ENCODE measurements at regions not wholly inside any gene's neighbourhood (a gene's known extent, or its start where the extent isn't known, plus 50 kb on each side); places are given as distances from the start of the nearest gene placed in this dataset.
A peak's percentile ranks its signal among the peaks of the same experiment; 100 is the strongest.

DNA sequence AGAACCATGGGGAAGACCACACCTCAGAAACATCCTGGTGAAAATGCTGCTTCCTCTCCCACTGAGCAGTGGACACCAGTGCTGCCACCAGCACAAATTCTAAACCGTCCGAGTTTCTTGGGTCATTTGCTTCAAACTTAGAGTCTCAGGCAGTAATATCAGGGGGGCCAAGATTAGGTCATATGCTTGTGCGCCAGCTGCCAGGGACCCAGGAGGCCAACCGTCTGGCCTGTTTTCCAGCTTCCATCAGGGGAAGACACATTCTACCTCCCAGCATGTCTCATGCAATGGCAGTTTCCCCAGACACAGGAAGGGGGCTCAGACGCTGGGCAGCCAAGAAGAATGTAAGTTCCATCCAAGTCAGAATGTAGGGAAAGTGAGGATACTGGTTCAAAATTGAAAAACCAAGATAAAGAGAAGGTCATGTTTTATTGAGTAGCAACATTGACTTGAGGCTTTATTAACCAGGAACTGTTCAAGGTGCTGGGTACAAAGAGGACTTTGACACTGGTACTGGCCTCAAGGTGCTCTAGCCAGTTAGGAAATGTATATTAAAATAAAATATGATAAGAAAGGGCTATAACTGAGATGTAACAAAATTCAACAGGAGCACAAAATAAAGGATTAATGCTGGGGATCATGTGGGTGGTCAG lies 59.7 kb upstream of the EED start:
- DNase-seq (ENCODE audit: low read depth, low spot score) = no peak
- no peak overlapping the region for H3K4me3 ChIP-seq (ENCODE audit: low read depth, low read length)
- TF ChIP-seq, protein P1, sequence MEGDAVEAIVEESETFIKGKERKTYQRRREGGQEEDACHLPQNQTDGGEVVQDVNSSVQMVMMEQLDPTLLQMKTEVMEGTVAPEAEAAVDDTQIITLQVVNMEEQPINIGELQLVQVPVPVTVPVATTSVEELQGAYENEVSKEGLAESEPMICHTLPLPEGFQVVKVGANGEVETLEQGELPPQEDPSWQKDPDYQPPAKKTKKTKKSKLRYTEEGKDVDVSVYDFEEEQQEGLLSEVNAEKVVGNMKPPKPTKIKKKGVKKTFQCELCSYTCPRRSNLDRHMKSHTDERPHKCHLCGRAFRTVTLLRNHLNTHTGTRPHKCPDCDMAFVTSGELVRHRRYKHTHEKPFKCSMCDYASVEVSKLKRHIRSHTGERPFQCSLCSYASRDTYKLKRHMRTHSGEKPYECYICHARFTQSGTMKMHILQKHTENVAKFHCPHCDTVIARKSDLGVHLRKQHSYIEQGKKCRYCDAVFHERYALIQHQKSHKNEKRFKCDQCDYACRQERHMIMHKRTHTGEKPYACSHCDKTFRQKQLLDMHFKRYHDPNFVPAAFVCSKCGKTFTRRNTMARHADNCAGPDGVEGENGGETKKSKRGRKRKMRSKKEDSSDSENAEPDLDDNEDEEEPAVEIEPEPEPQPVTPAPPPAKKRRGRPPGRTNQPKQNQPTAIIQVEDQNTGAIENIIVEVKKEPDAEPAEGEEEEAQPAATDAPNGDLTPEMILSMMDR (IDR thresholded peaks at IDR 0.05; ENCODE audit: low read depth, low read length) = no peak
- in situ Hi-C loops (cut with HindIII; ENCODE audit: low sequenced_read_pairs) = no loop called here

DNA sequence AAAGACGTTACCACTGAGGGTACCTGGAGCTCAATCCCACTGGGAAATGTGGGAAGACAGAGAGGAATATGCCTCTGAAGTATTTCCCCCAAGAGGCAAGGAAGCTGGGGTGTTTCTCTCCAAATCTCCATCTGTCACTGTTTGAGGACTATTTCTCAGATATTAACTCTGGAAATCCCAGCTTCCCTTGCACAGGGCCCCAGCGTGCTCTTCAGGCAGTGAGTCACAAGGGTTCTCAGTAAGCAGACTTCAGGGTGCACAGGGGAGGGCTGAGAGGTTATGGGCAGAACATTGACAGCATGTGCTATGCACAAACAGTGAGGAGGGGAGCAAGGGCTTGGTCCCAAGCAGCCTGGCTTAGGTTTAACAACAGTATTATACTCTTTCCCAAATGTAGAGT lies 60.9 kb upstream of the EED start:
- in situ Hi-C loops (cut with HindIII; ENCODE audit: low sequenced_read_pairs) = no loop called here
- H3K4me3 ChIP-seq (ENCODE audit: low read depth, low read length) = no peak overlapping the region
- peak; percentile 53 for DNase-seq (ENCODE audit: low read depth, low spot score)
- TF ChIP-seq, protein P1 (IDR thresholded peaks at IDR 0.05; ENCODE audit: low read depth, low read length) = no peak

DNA sequence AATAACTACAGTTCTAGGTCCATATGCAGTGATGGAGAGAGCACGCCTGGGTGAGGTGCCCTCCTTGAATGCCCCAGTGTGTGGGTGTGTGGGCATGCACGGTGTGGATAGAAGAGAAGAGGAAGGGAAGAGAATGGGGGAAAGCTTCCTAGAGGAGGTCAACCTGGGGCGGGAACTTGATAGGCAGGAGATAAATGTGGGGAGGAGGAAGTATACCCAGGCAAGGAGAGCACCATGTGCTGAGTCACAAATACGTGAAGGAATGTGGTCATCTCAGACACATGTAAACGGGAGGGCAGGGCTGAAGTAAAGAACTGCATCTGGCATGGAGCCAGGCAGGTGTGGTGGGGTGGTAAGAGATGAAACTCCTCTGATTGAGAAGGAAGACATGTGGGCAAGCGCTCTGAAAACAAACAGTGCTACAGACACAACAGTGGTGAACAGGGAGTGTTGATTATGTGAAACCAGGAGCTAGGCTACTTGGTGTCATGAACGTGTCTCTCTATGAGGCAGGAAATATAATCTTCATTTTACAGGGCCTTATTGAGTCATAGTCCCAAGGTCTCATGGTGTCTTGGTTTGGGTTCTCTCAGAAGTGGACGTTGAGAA lies 61.5 kb upstream of the EED start:
- in situ Hi-C loops (cut with HindIII; ENCODE audit: low sequenced_read_pairs) = no loop called here
- no peak overlapping the region for H3K4me3 ChIP-seq (ENCODE audit: low read depth, low read length)
- TF ChIP-seq, protein P1 (IDR thresholded peaks at IDR 0.05; ENCODE audit: low read depth, low read length) = no peak
- DNase-seq (ENCODE audit: low read depth, low spot score) = no peak

DNA sequence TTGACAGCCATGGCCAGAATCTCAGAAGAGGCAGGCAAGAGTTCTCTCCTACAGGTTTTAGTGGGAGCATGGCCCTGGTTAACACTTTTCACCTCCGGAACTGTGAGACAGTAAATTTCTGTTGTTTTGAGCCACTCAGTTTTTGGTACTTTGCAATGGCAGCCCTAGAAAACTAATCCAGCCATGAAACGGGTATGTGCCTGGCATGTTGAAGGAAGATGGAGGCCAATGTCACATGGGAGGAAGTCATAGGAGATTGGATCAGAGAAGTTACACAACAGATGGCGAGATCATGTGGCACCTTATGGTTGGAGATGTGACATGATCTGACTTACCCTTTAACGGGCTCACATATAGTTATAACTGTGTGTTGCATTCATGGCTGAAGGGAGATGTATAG lies 63.2 kb upstream of the EED start:
- in situ Hi-C loops (cut with HindIII; ENCODE audit: low sequenced_read_pairs) = no loop called here

DNA sequence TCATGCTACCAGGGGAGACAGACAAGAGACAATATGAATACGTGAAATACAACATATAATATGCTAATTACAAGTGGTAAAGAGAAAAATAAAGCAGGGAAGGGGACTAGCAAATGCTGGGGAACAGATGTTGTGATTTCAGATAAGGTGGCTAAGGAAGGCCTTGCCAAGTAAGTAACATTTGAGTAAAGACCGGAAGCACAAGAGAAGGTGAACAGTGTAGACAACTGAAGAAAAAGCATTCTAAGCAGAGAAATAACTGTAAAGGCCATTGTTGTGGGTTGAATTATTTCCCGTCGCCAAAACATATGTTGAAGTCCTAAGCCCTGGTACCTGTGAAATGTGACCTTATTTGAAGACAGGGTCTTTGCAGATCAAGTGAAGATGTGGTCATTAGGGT lies 63.7 kb upstream of the EED start:
- no peak overlapping the region for H3K4me3 ChIP-seq (ENCODE audit: low read depth, low read length)
- in situ Hi-C loops (cut with HindIII; ENCODE audit: low sequenced_read_pairs) = no loop called here
- DNase-seq (ENCODE audit: low read depth, low spot score) = no peak
- TF ChIP-seq, protein P1 (IDR thresholded peaks at IDR 0.05; ENCODE audit: low read depth, low read length) = no peak

More for the DNA sequence above, 63.2 kb upstream of the EED start:
- TF ChIP-seq, protein P1 (IDR thresholded peaks at IDR 0.05; ENCODE audit: low read depth, low read length) = no peak
- no peak for DNase-seq (ENCODE audit: low read depth, low spot score)
- no peak overlapping the region for H3K4me3 ChIP-seq (ENCODE audit: low read depth, low read length)

DNA sequence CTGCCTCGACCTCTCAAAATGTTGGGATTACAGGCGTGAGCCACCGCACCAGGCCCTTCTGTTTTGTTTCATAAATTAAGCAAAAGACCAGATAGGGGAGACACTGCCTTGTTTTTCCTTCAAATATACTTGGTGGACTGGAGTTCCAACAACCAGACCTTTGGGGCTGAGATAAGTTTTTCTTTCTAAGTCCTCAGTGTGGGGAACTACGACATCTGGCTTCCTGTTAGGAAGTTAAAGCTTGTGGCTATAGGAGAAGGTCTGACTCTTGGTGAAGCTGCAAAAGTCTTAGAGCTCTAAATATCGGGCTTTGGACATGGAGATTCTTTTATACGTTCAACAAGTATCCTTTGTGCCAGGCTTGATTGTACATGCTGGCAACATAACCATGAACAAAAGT lies 64.1 kb upstream of the EED start:
- in situ Hi-C loops (cut with HindIII; ENCODE audit: low sequenced_read_pairs) = no loop called here
- TF ChIP-seq, protein P1 (IDR thresholded peaks at IDR 0.05; ENCODE audit: low read depth, low read length) = no peak
- no peak overlapping the region for H3K4me3 ChIP-seq (ENCODE audit: low read depth, low read length)
- DNase-seq (ENCODE audit: low read depth, low spot score) = no peak

Measured in astrocyte of the spinal cord (primary cell).